ENCODE measurements at regions not wholly inside any gene's neighbourhood (a gene's known extent, or its start where the extent isn't known, plus 50 kb on each side); places are given as distances from the start of the nearest gene placed in this dataset.

DNA sequence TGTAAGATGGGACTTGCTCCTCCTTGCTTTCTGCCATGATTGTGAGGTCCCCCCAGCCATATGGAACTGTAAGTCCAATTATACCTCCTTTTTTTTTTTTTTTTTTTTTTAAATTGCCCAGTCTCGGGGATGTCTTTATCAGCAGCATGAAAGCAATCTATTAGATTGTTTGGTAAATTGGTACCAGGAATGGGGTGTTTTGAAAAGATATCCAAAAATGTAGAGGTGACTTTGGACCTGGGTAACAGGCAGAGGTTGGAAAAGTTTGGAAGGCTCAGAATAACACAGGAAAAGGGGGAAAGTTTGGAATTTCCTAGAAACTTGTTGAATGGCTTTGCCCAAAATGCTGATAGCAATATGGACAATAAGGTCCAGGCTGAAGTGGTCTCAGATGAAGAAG, 545.8 kb upstream of the ALCAM start:
- TF ChIP-seq CTCF (IDR thresholded peaks at IDR 0.05) (no peak), POLR2A (IDR thresholded peaks at IDR 0.05; ENCODE audit: low read length) (no peak), CEBPB (IDR thresholded peaks at IDR 0.05) (no peak), JUNB (IDR thresholded peaks at IDR 0.05) (no peak)

All from A549 (cell line).